ENCODE measurements at regions not wholly inside any gene's neighbourhood (a gene's known extent, or its start where the extent isn't known, plus 50 kb on each side); places are given as distances from the start of the nearest gene placed in this dataset.

GRCh38 chr15:36239509-36239908 is 339.9 kb upstream of the CDIN1 start:
- no TSS peak for BruUV-seq (replicated peaks)
- H3K4me3 Mint-ChIP-seq (ENCODE audit: low read depth, unreplicated experiment), result no peak overlapping the region
- no peaks in the 10 kb centered on the region for H3K9me3 Mint-ChIP-seq (ENCODE audit: low read depth, unreplicated experiment)
- no peak overlapping the region for H3K27ac Mint-ChIP-seq (ENCODE audit: unreplicated experiment)
- no peaks in the 10 kb centered on the region for H3K36me3 Mint-ChIP-seq (ENCODE audit: insufficient read depth, unreplicated experiment)
- no peak for TF ChIP-seq CTCF (IDR thresholded peaks at IDR 0.05; ENCODE audit: unreplicated experiment)
- DNase-seq, result no peak
- intact Hi-C loops (cut with micrococcal nuclease; ENCODE audit: unreplicated experiment), result no loop called here
- no peaks in the 10 kb centered on the region for H3K4me1 Mint-ChIP-seq (ENCODE audit: low read depth, unreplicated experiment)
- H3K27me3 Mint-ChIP-seq (ENCODE audit: unreplicated experiment), result no peaks in the 10 kb centered on the region
- CTCF ChIA-PET, result no interaction called here

DNA sequence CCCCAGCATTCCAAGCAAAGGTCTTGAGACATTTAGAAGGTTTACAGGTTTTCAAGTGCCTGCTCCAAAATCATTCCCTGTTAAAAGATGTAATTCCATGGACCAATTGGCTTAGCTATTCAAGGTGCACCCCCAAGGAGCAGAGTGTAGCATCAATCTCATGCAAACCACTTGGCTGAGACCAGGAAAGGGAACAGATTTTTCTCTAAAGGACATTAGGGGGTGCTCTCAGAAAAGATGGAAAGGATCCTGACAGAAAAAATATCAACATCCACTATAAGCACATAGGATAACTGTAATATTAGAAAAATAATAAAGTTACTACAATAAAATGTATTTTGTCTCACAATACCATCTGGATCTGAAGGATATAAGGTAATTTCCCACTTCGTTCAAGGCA is 328.0 kb upstream of the CDIN1 start:
- TF ChIP-seq CTCF (IDR thresholded peaks at IDR 0.05; ENCODE audit: unreplicated experiment), result no peak
- BruUV-seq (replicated peaks), result no TSS peak
- CTCF ChIA-PET, result no interaction called here
- DNase-seq, result no peak
- Mint-ChIP-seq H3K4me3 (ENCODE audit: low read depth, unreplicated experiment) (no peak overlapping the region), H3K9me3 (ENCODE audit: low read depth, unreplicated experiment) (no peaks in the 10 kb centered on the region), H3K4me1 (ENCODE audit: low read depth, unreplicated experiment) (no peaks in the 10 kb centered on the region), H3K27ac (ENCODE audit: unreplicated experiment) (no peak overlapping the region), H3K27me3 (ENCODE audit: unreplicated experiment) (no peaks in the 10 kb centered on the region), H3K36me3 (ENCODE audit: insufficient read depth, unreplicated experiment) (no peaks in the 10 kb centered on the region)
- intact Hi-C loops (cut with micrococcal nuclease; ENCODE audit: unreplicated experiment), result no loop called here

DNA sequence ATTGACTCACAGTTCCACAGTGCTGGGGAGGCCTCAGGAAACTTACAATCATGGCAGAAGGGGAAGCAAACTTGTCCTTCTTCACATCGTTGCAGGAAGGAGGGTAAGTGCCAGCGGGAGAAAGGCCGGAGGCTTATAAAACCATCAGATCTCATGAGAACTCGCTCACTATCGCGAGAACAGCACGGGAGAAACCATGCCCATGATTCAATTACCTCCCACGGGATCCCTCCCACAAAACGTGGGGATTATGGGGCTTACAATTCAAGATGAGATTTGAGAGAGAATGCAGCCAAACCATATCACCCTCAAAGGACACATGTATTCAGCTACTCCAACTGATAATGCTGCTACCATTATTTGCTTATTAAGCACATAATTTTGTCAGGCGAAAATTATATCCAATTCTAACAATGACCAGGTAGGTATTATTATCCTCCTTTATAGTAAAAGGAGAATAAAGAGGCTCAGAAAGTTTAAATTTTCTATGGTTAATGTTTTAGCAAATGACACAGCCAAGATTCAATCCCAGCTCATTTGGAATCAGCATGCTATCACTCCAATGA is 327.2 kb upstream of the CDIN1 start:
- H3K27me3 Mint-ChIP-seq (ENCODE audit: unreplicated experiment), result no peaks in the 10 kb centered on the region
- H3K4me1 Mint-ChIP-seq (ENCODE audit: low read depth, unreplicated experiment), result no peaks in the 10 kb centered on the region
- CTCF ChIA-PET, result no interaction called here
- H3K4me3 Mint-ChIP-seq (ENCODE audit: low read depth, unreplicated experiment), result no peak overlapping the region
- TF ChIP-seq CTCF (IDR thresholded peaks at IDR 0.05; ENCODE audit: unreplicated experiment), result no peak
- no peaks in the 10 kb centered on the region for H3K9me3 Mint-ChIP-seq (ENCODE audit: low read depth, unreplicated experiment)
- intact Hi-C loops (cut with micrococcal nuclease; ENCODE audit: unreplicated experiment), result no loop called here
- H3K36me3 Mint-ChIP-seq (ENCODE audit: insufficient read depth, unreplicated experiment), result no peaks in the 10 kb centered on the region
- no peak overlapping the region for H3K27ac Mint-ChIP-seq (ENCODE audit: unreplicated experiment)
- no peak for DNase-seq
- BruUV-seq (replicated peaks), result no TSS peak

GRCh38 chr15:36254426-36254825 is 325.0 kb upstream of the CDIN1 start:
- Mint-ChIP-seq H3K36me3 (ENCODE audit: insufficient read depth, unreplicated experiment) (no peaks in the 10 kb centered on the region), H3K9me3 (ENCODE audit: low read depth, unreplicated experiment) (no peaks in the 10 kb centered on the region), H3K4me3 (ENCODE audit: low read depth, unreplicated experiment) (no peak overlapping the region), H3K4me1 (ENCODE audit: low read depth, unreplicated experiment) (no peaks in the 10 kb centered on the region), H3K27ac (ENCODE audit: unreplicated experiment) (no peak overlapping the region), H3K27me3 (ENCODE audit: unreplicated experiment) (no peaks in the 10 kb centered on the region)
- intact Hi-C loops (cut with micrococcal nuclease; ENCODE audit: unreplicated experiment), result no loop called here
- CTCF ChIA-PET, result no interaction called here
- no peak for TF ChIP-seq CTCF (IDR thresholded peaks at IDR 0.05; ENCODE audit: unreplicated experiment)
- BruUV-seq (replicated peaks), result no TSS peak
- no peak for DNase-seq

All from Calu3 (cell line).